IMR-90 (cell line): ENCODE measurements at regions not wholly inside any gene's neighbourhood (a gene's known extent, or its start where the extent isn't known, plus 50 kb on each side); places are given as distances from the start of the nearest gene placed in this dataset.

Experiments used
- CEBPB ChIP-seq: IDR thresholded peaks from 2 replicates; pipeline ENCODE4 v1.6.1; 2012; ENCODE audit warnings: low read depth, low read length, improper control_type of control experiment
- RFX5 ChIP-seq: IDR thresholded peaks from 2 replicates; pipeline ENCODE4 v1.8.0; 2012; ENCODE audit warnings: low read depth, mild to moderate bottlenecking, low read length, moderate library complexity
- TF ChIP-seq, protein P1 (sequence below): conservative IDR thresholded peaks from 2 replicates; pipeline ENCODE4 v1.5.1; 2012; ENCODE audit warnings: mild to moderate bottlenecking, low read depth, low read length, improper control_type of control experiment

DNA sequence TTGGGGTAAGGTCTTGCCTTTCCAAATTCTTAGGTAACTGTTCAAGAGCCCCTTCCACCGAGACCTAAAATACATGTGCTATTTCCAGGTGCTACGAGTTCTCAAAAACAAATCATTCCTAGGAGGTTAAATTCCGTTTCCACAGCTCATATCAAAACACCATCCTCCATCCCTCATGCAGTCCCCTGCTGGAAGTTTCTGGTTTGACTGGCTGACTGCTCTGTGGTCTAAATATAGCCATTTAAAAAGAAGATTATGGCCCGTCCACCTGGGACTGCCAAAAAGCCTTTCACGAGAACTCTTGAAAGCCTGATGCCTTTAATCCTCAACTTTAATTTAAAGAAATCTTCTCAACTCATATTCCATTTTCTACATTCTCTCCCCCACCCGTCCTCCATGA, 201.5 kb upstream of the MYL2 start:
- no peak for TF ChIP-seq RFX5
- no peak for TF ChIP-seq CEBPB
- TF ChIP-seq, protein P1, sequence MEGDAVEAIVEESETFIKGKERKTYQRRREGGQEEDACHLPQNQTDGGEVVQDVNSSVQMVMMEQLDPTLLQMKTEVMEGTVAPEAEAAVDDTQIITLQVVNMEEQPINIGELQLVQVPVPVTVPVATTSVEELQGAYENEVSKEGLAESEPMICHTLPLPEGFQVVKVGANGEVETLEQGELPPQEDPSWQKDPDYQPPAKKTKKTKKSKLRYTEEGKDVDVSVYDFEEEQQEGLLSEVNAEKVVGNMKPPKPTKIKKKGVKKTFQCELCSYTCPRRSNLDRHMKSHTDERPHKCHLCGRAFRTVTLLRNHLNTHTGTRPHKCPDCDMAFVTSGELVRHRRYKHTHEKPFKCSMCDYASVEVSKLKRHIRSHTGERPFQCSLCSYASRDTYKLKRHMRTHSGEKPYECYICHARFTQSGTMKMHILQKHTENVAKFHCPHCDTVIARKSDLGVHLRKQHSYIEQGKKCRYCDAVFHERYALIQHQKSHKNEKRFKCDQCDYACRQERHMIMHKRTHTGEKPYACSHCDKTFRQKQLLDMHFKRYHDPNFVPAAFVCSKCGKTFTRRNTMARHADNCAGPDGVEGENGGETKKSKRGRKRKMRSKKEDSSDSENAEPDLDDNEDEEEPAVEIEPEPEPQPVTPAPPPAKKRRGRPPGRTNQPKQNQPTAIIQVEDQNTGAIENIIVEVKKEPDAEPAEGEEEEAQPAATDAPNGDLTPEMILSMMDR, result no peak
